GM21526 (cell line): ENCODE measurements at regions not wholly inside any gene's neighbourhood (a gene's known extent, or its start where the extent isn't known, plus 50 kb on each side); places are given as distances from the start of the nearest gene placed in this dataset.

Experiments used
- ATAC-seq: cut with Tn5 transposase; IDR thresholded peaks from one replicate; pipeline ENCODE4 v1.9.1; 2021; ENCODE audit warnings: moderate library complexity; ENCODE audit not compliant: unreplicated experiment, low FRiP score

- no peak for ATAC-seq
Observed at GRCh38 chr15:62561571-62561970, 396.5 kb upstream of the C2CD4B start.

- ATAC-seq, result no peak
Observed at GRCh38 chr15:62564886-62565633, 400.0 kb upstream of the C2CD4B start.

- no peak for ATAC-seq
Observed at GRCh38 chr15:62565634-62566026, 400.5 kb upstream of the C2CD4B start.

- no peak for ATAC-seq
Observed at GRCh38 chr15:62566248-62566647, 401.2 kb upstream of the C2CD4B start.

- no peak for ATAC-seq
Observed at GRCh38 chr15:62567501-62567900, 402.4 kb upstream of the C2CD4B start.

- no peak for ATAC-seq
Observed at GRCh38 chr15:62568004-62568403, 402.9 kb upstream of the C2CD4B start.

- ATAC-seq, result no peak
Observed at GRCh38 chr15:62568702-62569101, 403.6 kb upstream of the C2CD4B start.

- ATAC-seq, result no peak
Observed at GRCh38 chr15:62569460-62570404, 404.6 kb upstream of the C2CD4B start.

- ATAC-seq, result no peak
Observed at GRCh38 chr15:62570405-62570783, 405.3 kb upstream of the C2CD4B start.

- no peak for ATAC-seq
Observed at GRCh38 chr15:62571072-62571471, 406.0 kb upstream of the C2CD4B start.

- ATAC-seq, result no peak
Observed at GRCh38 chr15:62572797-62573196, 407.7 kb upstream of the C2CD4B start.

GRCh38 chr15:62573876-62574275 lies 408.8 kb upstream of the C2CD4B start:
- no peak for ATAC-seq

- no peak for ATAC-seq
Observed at GRCh38 chr15:62578546-62578945, 413.5 kb upstream of the C2CD4B start.

- no peak for ATAC-seq
Observed at GRCh38 chr15:62578960-62579359, 413.9 kb upstream of the C2CD4B start.

- no peak for ATAC-seq
Observed at GRCh38 chr15:62579842-62580241, 414.8 kb upstream of the C2CD4B start.

GRCh38 chr15:62582580-62582979 lies 417.5 kb upstream of the C2CD4B start:
- no peak for ATAC-seq

- ATAC-seq, result no peak
Observed at GRCh38 chr15:62584301-62585235, 419.5 kb upstream of the C2CD4B start.

GRCh38 chr15:62588938-62589670 lies 424.0 kb upstream of the C2CD4B start:
- ATAC-seq, result no peak

GRCh38 chr15:62591842-62592838 lies 427.1 kb upstream of the C2CD4B start:
- ATAC-seq, result no peak
